ENCODE measurements at regions not wholly inside any gene's neighbourhood (a gene's known extent, or its start where the extent isn't known, plus 50 kb on each side); places are given as distances from the start of the nearest gene placed in this dataset.
A peak's percentile ranks its signal among the peaks of the same experiment; 100 is the strongest.

DNA sequence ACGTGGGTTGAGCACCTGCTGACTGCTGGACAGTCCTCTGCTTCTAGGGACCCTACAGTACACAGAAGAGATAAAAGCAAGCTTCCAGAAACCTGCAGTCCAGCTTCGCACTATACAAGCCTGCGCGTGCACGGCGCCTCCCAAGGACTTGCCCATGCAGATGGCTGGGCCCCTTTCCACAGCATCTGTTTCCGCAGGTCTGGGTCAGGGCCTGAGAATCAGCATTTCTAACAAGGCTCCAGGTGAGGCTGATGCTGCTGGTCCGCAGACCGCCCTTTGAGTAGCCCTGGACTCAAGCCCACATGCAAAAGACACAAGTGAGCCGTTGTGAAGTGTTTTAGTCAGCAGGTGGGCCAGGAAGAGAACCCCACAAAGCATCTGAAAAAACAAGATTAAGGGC lies 133.1 kb downstream of the HSD17B3 start:
- Mint-ChIP-seq H3K9me3 (no peaks in the 10 kb centered on the region), H3K36me3 (ENCODE audit: low read depth) (no peaks in the 10 kb centered on the region), H3K27me3 (ENCODE audit: insufficient read depth) (peaks cover 53% of the 10 kb centered on the region), H3K4me1 (peaks cover 20% of the 10 kb centered on the region), H3K27ac (peak overlapping the region; percentile 69), H3K4me3 (no peak overlapping the region)
- H3K9ac ChIP-seq (ENCODE audit: extremely low read depth, low read length, poor library complexity, severe bottlenecking): no peak overlapping the region
- no peak overlapping the region for H3K4me3 ChIP-seq (ENCODE audit: low read length)
- 95 to 97% methylated on average over 8 to 10 of the region's 10 CpGs for WGBS, 2 experiments (ENCODE audit: insufficient coverage in 1 of 2, insufficient read length in 1 of 2)
- H3K4me1 ChIP-seq (ENCODE audit: control insufficient read depth, insufficient read depth, low read length): no peaks in the 10 kb centered on the region
- H3K36me3 ChIP-seq (ENCODE audit: control insufficient read depth, insufficient read depth, low read length): no peaks in the 10 kb centered on the region
- TF ChIP-seq, protein P1, sequence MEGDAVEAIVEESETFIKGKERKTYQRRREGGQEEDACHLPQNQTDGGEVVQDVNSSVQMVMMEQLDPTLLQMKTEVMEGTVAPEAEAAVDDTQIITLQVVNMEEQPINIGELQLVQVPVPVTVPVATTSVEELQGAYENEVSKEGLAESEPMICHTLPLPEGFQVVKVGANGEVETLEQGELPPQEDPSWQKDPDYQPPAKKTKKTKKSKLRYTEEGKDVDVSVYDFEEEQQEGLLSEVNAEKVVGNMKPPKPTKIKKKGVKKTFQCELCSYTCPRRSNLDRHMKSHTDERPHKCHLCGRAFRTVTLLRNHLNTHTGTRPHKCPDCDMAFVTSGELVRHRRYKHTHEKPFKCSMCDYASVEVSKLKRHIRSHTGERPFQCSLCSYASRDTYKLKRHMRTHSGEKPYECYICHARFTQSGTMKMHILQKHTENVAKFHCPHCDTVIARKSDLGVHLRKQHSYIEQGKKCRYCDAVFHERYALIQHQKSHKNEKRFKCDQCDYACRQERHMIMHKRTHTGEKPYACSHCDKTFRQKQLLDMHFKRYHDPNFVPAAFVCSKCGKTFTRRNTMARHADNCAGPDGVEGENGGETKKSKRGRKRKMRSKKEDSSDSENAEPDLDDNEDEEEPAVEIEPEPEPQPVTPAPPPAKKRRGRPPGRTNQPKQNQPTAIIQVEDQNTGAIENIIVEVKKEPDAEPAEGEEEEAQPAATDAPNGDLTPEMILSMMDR (conservative IDR thresholded peaks at IDR 0.05): no peak
- H3K27ac ChIP-seq (ENCODE audit: low read depth, low read length): no peak overlapping the region
- H3K27me3 ChIP-seq (ENCODE audit: control insufficient read depth, insufficient read depth, low read length, poor library complexity, severe bottlenecking): peaks cover 53% of the 10 kb centered on the region
- peak; percentile 54 for DNase-seq
- H3K9me3 ChIP-seq (ENCODE audit: control insufficient read depth, low read length): no peaks in the 10 kb centered on the region

DNA sequence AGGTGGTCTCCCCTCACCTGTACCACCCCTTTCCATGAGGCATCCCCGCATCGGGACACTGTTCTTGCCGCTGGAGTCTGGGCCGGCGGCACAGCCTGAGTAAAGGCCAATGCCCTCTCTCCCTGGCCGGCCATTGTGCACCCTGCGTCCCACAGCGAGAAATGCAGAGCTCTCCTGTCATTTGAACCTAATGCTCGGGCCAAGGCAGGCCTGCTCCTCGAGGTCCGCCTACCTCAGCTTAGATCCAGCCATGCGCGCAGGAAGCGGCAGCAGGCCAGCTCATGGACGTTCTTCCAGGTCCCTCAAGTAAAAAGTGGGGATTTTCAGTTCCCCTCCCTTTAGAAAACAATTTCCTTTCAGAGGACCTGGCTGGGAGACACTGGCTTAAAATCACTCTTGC lies 135.0 kb downstream of the HSD17B3 start:
- no peak overlapping the region for H3K4me3 Mint-ChIP-seq
- WGBS, 2 experiments (ENCODE audit: insufficient coverage in 1 of 2, insufficient read length in 1 of 2): 90 to 93% methylated on average over 13 to 15 of the region's 15 CpGs
- H3K27ac Mint-ChIP-seq: no peak overlapping the region
- H3K9me3 Mint-ChIP-seq: no peaks in the 10 kb centered on the region
- DNase-seq: no peak
- Histone ChIP-seq H3K27me3 (ENCODE audit: control insufficient read depth, insufficient read depth, low read length, poor library complexity, severe bottlenecking) (peaks cover 37% of the 10 kb centered on the region), H3K4me1 (ENCODE audit: control insufficient read depth, insufficient read depth, low read length) (no peaks in the 10 kb centered on the region), H3K9me3 (ENCODE audit: control insufficient read depth, low read length) (no peaks in the 10 kb centered on the region), H3K4me3 (ENCODE audit: low read length) (no peak overlapping the region), H3K27ac (ENCODE audit: low read depth, low read length) (no peak overlapping the region), H3K9ac (ENCODE audit: extremely low read depth, low read length, poor library complexity, severe bottlenecking) (no peak overlapping the region), H3K36me3 (ENCODE audit: control insufficient read depth, insufficient read depth, low read length) (no peaks in the 10 kb centered on the region)
- TF ChIP-seq, protein P1 (conservative IDR thresholded peaks at IDR 0.05): no peak
- H3K27me3 Mint-ChIP-seq (ENCODE audit: insufficient read depth): peaks cover 45% of the 10 kb centered on the region
- no peaks in the 10 kb centered on the region for H3K36me3 Mint-ChIP-seq (ENCODE audit: low read depth)
- H3K4me1 Mint-ChIP-seq: peaks cover 20% of the 10 kb centered on the region

DNA sequence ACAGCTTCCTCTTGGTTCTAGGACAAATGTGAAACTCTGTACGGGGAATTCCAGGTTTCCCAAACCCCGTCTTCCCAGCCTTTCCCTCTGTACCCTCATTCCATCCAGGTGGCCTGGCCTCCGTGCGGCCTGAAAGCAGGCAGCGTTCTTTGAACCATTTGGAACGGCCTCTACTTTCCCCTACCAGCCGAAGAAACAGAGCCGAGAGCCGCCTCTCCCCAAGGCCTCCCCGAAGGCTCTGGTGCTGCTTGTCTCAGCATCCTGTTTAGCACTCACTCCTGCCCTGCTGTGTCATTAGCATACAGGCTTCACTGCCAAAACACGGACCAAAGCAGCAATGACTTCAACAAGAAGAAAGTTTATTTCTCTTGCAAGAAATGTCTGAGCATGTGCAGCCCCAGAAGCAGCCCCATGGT lies 137.7 kb downstream of the HSD17B3 start:
- Histone ChIP-seq H3K27me3 (ENCODE audit: control insufficient read depth, insufficient read depth, low read length, poor library complexity, severe bottlenecking) (peaks cover 25% of the 10 kb centered on the region), H3K9me3 (ENCODE audit: control insufficient read depth, low read length) (no peaks in the 10 kb centered on the region), H3K36me3 (ENCODE audit: control insufficient read depth, insufficient read depth, low read length) (no peaks in the 10 kb centered on the region), H3K4me3 (ENCODE audit: low read length) (no peak overlapping the region), H3K9ac (ENCODE audit: extremely low read depth, low read length, poor library complexity, severe bottlenecking) (no peak overlapping the region), H3K27ac (ENCODE audit: low read depth, low read length) (no peak overlapping the region), H3K4me1 (ENCODE audit: control insufficient read depth, insufficient read depth, low read length) (no peaks in the 10 kb centered on the region)
- H3K9me3 Mint-ChIP-seq: no peaks in the 10 kb centered on the region
- H3K4me1 Mint-ChIP-seq: peaks cover 10% of the 10 kb centered on the region
- no peak overlapping the region for H3K4me3 Mint-ChIP-seq
- no peak overlapping the region for H3K27ac Mint-ChIP-seq
- H3K36me3 Mint-ChIP-seq (ENCODE audit: low read depth): no peaks in the 10 kb centered on the region
- peaks cover 40% of the 10 kb centered on the region for H3K27me3 Mint-ChIP-seq (ENCODE audit: insufficient read depth)
- TF ChIP-seq, protein P1 (conservative IDR thresholded peaks at IDR 0.05): no peak
- 86 to 91% methylated on average over 9 to 11 of the region's 11 CpGs for WGBS, 2 experiments (ENCODE audit: insufficient coverage in 1 of 2, insufficient read length in 1 of 2)
- DNase-seq: no peak

Data from endodermal cell (in vitro differentiated cells).